ENCODE measurements at regions not wholly inside any gene's neighbourhood (a gene's known extent, or its start where the extent isn't known, plus 50 kb on each side); places are given as distances from the start of the nearest gene placed in this dataset.

DNA sequence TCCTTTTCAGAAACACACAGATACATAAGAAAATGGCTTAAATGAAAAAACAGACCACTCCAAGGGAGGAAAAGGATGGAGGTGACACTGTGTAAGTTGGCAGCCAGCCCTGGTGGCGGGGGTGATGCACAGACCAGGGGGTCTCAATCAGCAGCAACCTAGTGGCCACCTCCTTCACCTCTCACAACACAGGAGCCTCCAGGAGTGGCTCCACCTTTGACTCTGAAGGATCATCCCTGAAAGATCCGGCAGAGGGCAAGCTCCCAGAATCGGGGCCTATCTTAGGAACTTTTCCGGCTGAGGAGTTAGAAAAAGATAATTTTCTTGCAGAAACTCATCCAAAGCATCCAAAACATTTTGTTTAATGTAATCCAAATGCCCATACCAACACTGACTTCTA lies 51.2 kb upstream of the SMYD2 start:
- TF ChIP-seq, protein P1, sequence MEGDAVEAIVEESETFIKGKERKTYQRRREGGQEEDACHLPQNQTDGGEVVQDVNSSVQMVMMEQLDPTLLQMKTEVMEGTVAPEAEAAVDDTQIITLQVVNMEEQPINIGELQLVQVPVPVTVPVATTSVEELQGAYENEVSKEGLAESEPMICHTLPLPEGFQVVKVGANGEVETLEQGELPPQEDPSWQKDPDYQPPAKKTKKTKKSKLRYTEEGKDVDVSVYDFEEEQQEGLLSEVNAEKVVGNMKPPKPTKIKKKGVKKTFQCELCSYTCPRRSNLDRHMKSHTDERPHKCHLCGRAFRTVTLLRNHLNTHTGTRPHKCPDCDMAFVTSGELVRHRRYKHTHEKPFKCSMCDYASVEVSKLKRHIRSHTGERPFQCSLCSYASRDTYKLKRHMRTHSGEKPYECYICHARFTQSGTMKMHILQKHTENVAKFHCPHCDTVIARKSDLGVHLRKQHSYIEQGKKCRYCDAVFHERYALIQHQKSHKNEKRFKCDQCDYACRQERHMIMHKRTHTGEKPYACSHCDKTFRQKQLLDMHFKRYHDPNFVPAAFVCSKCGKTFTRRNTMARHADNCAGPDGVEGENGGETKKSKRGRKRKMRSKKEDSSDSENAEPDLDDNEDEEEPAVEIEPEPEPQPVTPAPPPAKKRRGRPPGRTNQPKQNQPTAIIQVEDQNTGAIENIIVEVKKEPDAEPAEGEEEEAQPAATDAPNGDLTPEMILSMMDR (IDR thresholded peaks at IDR 0.05; ENCODE audit: low read depth, low read length, poor library complexity, severe bottlenecking): no peak
- TF ChIP-seq EZH2phosphoT487 (IDR thresholded peaks at IDR 0.05; ENCODE audit: borderline replicate concordance, low read length): no peak

All from DOHH2 (cell line).